SK-N-SH (cell line): ENCODE measurements at regions not wholly inside any gene's neighbourhood (a gene's known extent, or its start where the extent isn't known, plus 50 kb on each side); places are given as distances from the start of the nearest gene placed in this dataset.
A peak's percentile ranks its signal among the peaks of the same experiment; 100 is the strongest.

ENCODE experiments used
- CTCF ChIA-PET: fragments of 300-600, 350-600 bp; formaldehyde crosslinking; extraction: SDS; loops from one replicate; lab custom pipeline; 2021; lab: Yijun Ruan, JAX
- POLR2A ChIA-PET: fragments of 350-600 bp; sonication (Branson Sonifier 250); formaldehyde crosslinking; extraction: SDS; loops from one replicate; lab custom pipeline; 2020; ENCODE audit warnings: antibody characterized with exemption, inconsistent platforms; lab: Yijun Ruan, JAX
- DNase-seq: peaks from one replicate; pipeline ENCODE4 v3.0.0; 2012
- H2AFZ ChIP-seq: fragments of 200-600 bp; sonication (generic); 2 replicates; pipeline ENCODE4 v1.8.1; 2016; ENCODE audit warnings: antibody characterized with exemption, mild to moderate bottlenecking, low read depth
- H3F3A ChIP-seq: fragments of 200-600 bp; sonication (generic); replicated peaks from 2 replicates; pipeline ENCODE3; 2016; ENCODE audit warnings: antibody characterized with exemption, mild to moderate bottlenecking; ENCODE audit not compliant: insufficient read depth
- H3K27ac ChIP-seq, 2 experiments: fragments of 200-500 bp in 1 of 2; fragments of 200-600 bp in 1 of 2; sonication (Bioruptor generic) in 1 of 2; sonication (generic), shearing (Covaris generic) in 1 of 2; 2 replicates each; pipeline versions ENCODE4 v1.5.1 to v1.6.1; 2014 to 2016; ENCODE audit warnings: low read depth in 2 of 2, inconsistent platforms in 1 of 2, low read length in 1 of 2, mild to moderate bottlenecking in 1 of 2, mixed read lengths in 1 of 2
- H3K27me3 ChIP-seq: fragments of 200-600 bp; sonication (generic), shearing (Covaris generic); 2 replicates; pipeline ENCODE4 v1.6.1; 2016; ENCODE audit warnings: mixed run types; ENCODE audit not compliant: insufficient read depth
- H3K36me3 ChIP-seq, 2 experiments: fragments of 200-500 bp in 1 of 2; fragments of 200-600 bp in 1 of 2; sonication (Bioruptor generic) in 1 of 2; sonication (generic) in 1 of 2; replicated peaks in 1 of 2; 2 replicates each; pipeline versions ENCODE3 to v1.5.1; 2014 to 2016; ENCODE audit warnings: low read length in 1 of 2, mild to moderate bottlenecking in 1 of 2; ENCODE audit not compliant: insufficient read depth in 2 of 2, control insufficient read depth in 1 of 2
- H3K4me1 ChIP-seq, 2 experiments: fragments of 200-500 bp in 1 of 2; fragments of 200-600 bp in 1 of 2; sonication (Bioruptor generic) in 1 of 2; sonication (generic), shearing (Covaris generic) in 1 of 2; 2 replicates each; pipeline versions ENCODE4 v1.5.1 to v1.6.1; 2014 to 2016; ENCODE audit warnings: low read depth in 1 of 2, low read length in 1 of 2, mixed run types in 1 of 2; ENCODE audit not compliant: insufficient read depth in 2 of 2, control insufficient read depth in 1 of 2
- H3K4me2 ChIP-seq: fragments of 200-600 bp; sonication (generic), shearing (Covaris generic); 2 replicates; pipeline ENCODE4 v1.6.1; 2017; ENCODE audit warnings: mixed run types
- H3K4me3 ChIP-seq, 2 experiments: fragments of 200-500 bp in 1 of 2; fragments of 200-600 bp in 1 of 2; sonication (Bioruptor generic) in 1 of 2; sonication (generic), shearing (Covaris generic) in 1 of 2; 2 replicates each; pipeline versions ENCODE4 v1.5.1 to v1.8.1; 2014 to 2016; ENCODE audit warnings: low read depth in 2 of 2, inconsistent platforms in 1 of 2, low read length in 1 of 2, mild to moderate bottlenecking in 1 of 2, mixed read lengths in 1 of 2, moderate library complexity in 1 of 2
- H3K79me2 ChIP-seq: fragments of 200-600 bp; sonication (generic); 2 replicates; pipeline ENCODE4 v1.8.1; 2017; ENCODE audit warnings: mild to moderate bottlenecking; ENCODE audit not compliant: insufficient read depth
- H3K9ac ChIP-seq: fragments of 200-600 bp; sonication (generic); 2 replicates; pipeline ENCODE4 v1.6.1; 2017; ENCODE audit warnings: mixed run types
- H3K9me2 ChIP-seq: fragments of 200-600 bp; sonication (generic); 2 replicates; pipeline ENCODE4 v1.6.1; 2017; ENCODE audit warnings: mixed run types
- H3K9me3 ChIP-seq: fragments of 200-600 bp; sonication (generic); 2 replicates; pipeline ENCODE4 v1.6.1; 2017; ENCODE audit warnings: mixed run types, mild to moderate bottlenecking, moderate library complexity
- H4K20me1 ChIP-seq: fragments of 200-600 bp; sonication (generic); 2 replicates; pipeline ENCODE4 v1.6.1; 2017; ENCODE audit warnings: mild to moderate bottlenecking, mixed run types; ENCODE audit not compliant: insufficient read depth
- CHD2 ChIP-seq: fragments of 150-350 bp; IDR thresholded peaks from 2 replicates; pipeline ENCODE4 v1.6.1; 2018; ENCODE audit warnings: low read length; ENCODE audit not compliant: partially characterized antibody
- ELF1 ChIP-seq: IDR thresholded peaks from 2 replicates; pipeline ENCODE4 v1.4.0; 2012
- EP300 ChIP-seq, 2 experiments: IDR thresholded peaks; 2 replicates each; pipeline versions ENCODE4 v1.4.0 to v1.6.1; 2012; ENCODE audit warnings: borderline replicate concordance in 1 of 2, low read depth in 1 of 2, low read length in 1 of 2
- EZH2phosphoT487 ChIP-seq: fragments of 200-600 bp; sonication (generic); IDR thresholded peaks from 2 replicates; pipeline ENCODE4 v1.6.1; 2017; ENCODE audit warnings: low read depth, mixed run types, mild to moderate bottlenecking, antibody characterized with exemption, moderate library complexity, borderline replicate concordance
- FOSL2 ChIP-seq: IDR thresholded peaks from 2 replicates; pipeline ENCODE4 v1.4.0; 2012; ENCODE audit warnings: low read depth, mild to moderate bottlenecking, moderate library complexity, borderline replicate concordance
- FOXJ3 ChIP-seq: sonication (generic); formaldehyde crosslinking; IDR thresholded peaks from 2 replicates; pipeline ENCODE4 v1.5.1; 2020; ENCODE audit warnings: mild to moderate bottlenecking, missing genetic modification reagents
- FOXM1 ChIP-seq: IDR thresholded peaks from 2 replicates; pipeline ENCODE4 v1.4.0; 2012; ENCODE audit warnings: low read depth, mild to moderate bottlenecking
- GABPA ChIP-seq: IDR thresholded peaks from 2 replicates; pipeline ENCODE4 v1.4.0; 2012; ENCODE audit warnings: low read depth, mild to moderate bottlenecking
- JUND ChIP-seq: IDR thresholded peaks from 2 replicates; pipeline ENCODE4 v1.4.0; 2012
- MEF2A ChIP-seq: IDR thresholded peaks from 2 replicates; pipeline ENCODE4 v1.4.0; 2012; ENCODE audit warnings: low read depth, borderline replicate concordance
- NRF1 ChIP-seq: IDR thresholded peaks from 2 replicates; pipeline ENCODE4 v1.6.1; 2012; ENCODE audit warnings: low read depth, mild to moderate bottlenecking, low read length
- POLR2AphosphoS5 ChIP-seq: IDR thresholded peaks from 2 replicates; pipeline ENCODE4 v1.6.1; 2012; ENCODE audit warnings: low read depth, low read length
- RCOR1 ChIP-seq: fragments of 150-350 bp; IDR thresholded peaks from 2 replicates; pipeline ENCODE4 v1.6.1; 2017; ENCODE audit warnings: antibody characterized with exemption, low read length
- RXRA ChIP-seq: IDR thresholded peaks from 2 replicates; pipeline ENCODE4 v1.4.0; 2012; ENCODE audit warnings: low read depth, mild to moderate bottlenecking, borderline replicate concordance
- SIN3A ChIP-seq: IDR thresholded peaks from 2 replicates; pipeline ENCODE4 v1.6.1; 2012; ENCODE audit warnings: low read depth, mild to moderate bottlenecking, low read length, moderate library complexity, borderline replicate concordance
- TAF1 ChIP-seq: IDR thresholded peaks from 2 replicates; pipeline ENCODE4 v1.6.1; 2012; ENCODE audit warnings: low read depth, mild to moderate bottlenecking, low read length, moderate library complexity, borderline replicate concordance
- TCF12 ChIP-seq: IDR thresholded peaks from 2 replicates; pipeline ENCODE4 v1.4.0; 2012
- TEAD4 ChIP-seq: IDR thresholded peaks from 2 replicates; pipeline ENCODE4 v1.4.0; 2012; ENCODE audit warnings: mild to moderate bottlenecking, borderline replicate concordance; ENCODE audit not compliant: insufficient read depth
- TF ChIP-seq, protein P1 (sequence below): IDR thresholded peaks from 2 replicates; pipeline ENCODE4 v1.4.0; 2012; ENCODE audit warnings: low read depth, borderline replicate concordance
- TF ChIP-seq, protein P2 (sequence below): fragments of 150-350 bp; IDR thresholded peaks from 2 replicates; pipeline ENCODE4 v1.6.1; 2017; ENCODE audit warnings: antibody characterized with exemption, low read length, low read depth, borderline replicate concordance
- TF ChIP-seq, protein P3 (sequence below): fragments of 150-350 bp; IDR thresholded peaks from 2 replicates; pipeline ENCODE4 v1.6.1; 2016; ENCODE audit warnings: mild to moderate bottlenecking, low read depth, low read length
- TF ChIP-seq, protein P4 (sequence below): IDR thresholded peaks from 2 replicates; pipeline ENCODE4 v1.4.0; 2012; ENCODE audit warnings: low read depth
- TF ChIP-seq, protein P5 (sequence below): fragments of 200-600 bp; sonication (generic); IDR thresholded peaks from 2 replicates; pipeline ENCODE4 v1.6.1; 2017; ENCODE audit warnings: antibody characterized with exemption, mild to moderate bottlenecking, moderate library complexity
- TF ChIP-seq, protein P6 (sequence below): IDR thresholded peaks from 2 replicates; pipeline ENCODE4; 2012

DNA sequence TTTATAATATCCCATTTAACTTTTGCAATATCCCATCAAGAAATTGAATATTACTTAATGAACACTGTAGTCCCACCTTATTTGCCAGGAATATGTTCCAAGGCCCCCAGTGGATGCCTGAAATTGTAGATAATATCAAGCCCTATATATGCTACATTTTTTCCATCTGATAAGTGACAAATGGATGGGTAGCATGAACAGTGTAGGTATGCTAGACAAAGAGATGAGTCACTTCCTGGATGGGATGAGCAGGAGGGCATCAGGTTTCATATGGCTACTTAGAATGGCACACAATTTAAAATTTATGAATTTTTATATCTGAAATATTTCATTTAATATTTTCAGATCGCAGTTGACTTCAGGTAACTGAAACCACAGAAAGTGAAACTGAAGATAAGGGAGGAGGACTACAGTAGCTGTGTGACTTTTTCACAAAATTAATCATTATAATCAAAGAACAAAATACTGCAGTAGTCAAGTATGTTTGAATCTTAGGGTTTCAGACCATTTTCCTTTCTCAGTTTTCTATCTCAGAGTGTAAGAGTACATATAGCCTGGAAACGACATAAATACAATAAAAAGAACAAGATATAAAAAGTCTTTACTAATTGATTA, 636.4 kb upstream of the ARRDC3 start (continued):
- TF ChIP-seq, protein P1, sequence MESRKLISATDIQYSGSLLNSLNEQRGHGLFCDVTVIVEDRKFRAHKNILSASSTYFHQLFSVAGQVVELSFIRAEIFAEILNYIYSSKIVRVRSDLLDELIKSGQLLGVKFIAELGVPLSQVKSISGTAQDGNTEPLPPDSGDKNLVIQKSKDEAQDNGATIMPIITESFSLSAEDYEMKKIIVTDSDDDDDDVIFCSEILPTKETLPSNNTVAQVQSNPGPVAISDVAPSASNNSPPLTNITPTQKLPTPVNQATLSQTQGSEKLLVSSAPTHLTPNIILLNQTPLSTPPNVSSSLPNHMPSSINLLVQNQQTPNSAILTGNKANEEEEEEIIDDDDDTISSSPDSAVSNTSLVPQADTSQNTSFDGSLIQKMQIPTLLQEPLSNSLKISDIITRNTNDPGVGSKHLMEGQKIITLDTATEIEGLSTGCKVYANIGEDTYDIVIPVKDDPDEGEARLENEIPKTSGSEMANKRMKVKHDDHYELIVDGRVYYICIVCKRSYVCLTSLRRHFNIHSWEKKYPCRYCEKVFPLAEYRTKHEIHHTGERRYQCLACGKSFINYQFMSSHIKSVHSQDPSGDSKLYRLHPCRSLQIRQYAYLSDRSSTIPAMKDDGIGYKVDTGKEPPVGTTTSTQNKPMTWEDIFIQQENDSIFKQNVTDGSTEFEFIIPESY = peak; percentile 74; the same call in 1 of the 2 replicates
- TF ChIP-seq, protein P2, sequence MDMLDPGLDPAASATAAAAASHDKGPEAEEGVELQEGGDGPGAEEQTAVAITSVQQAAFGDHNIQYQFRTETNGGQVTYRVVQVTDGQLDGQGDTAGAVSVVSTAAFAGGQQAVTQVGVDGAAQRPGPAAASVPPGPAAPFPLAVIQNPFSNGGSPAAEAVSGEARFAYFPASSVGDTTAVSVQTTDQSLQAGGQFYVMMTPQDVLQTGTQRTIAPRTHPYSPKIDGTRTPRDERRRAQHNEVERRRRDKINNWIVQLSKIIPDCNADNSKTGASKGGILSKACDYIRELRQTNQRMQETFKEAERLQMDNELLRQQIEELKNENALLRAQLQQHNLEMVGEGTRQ = no peak
- TF ChIP-seq MEF2A (0 out of 2 replicates have a peak, but pooled peaks have one; percentile 44), TEAD4 (peak; percentile 87), FOXJ3 (CRISPR knock-in tag) (no peak), FOSL2 (peak; percentile 89), ELF1 (peak; percentile 48; the same call in 1 of the 2 replicates)
- TF ChIP-seq, protein P3, sequence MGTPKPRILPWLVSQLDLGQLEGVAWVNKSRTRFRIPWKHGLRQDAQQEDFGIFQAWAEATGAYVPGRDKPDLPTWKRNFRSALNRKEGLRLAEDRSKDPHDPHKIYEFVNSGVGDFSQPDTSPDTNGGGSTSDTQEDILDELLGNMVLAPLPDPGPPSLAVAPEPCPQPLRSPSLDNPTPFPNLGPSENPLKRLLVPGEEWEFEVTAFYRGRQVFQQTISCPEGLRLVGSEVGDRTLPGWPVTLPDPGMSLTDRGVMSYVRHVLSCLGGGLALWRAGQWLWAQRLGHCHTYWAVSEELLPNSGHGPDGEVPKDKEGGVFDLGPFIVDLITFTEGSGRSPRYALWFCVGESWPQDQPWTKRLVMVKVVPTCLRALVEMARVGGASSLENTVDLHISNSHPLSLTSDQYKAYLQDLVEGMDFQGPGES = no peak

DNA sequence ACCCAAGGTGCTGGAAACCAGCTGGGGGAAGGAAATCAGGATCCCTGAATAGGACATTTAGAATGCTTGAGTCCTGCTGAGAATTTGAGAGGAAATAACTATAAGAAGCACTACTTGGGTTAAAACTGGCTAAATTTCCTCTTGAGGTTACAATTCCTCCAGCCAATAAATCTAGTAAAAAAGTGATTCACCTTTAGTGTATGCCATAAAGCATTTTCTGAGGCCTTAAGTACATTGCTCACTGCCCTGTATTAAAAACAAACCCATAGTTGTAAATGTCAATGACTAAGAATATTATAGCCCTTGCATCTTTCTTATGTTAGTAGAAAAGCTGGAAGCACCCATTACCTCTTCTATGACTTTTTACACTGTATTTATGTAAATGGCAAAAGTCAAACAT, 634.7 kb upstream of the ARRDC3 start:
- Histone ChIP-seq H3K4me3 (no peak overlapping the region; a peak in 1 of 4 replicates), H3F3A (peaks cover 25% of the 10 kb centered on the region), H2AFZ (0 out of 2 replicates have a peak overlapping the region, but pooled peaks have one; percentile 40), H3K9ac (no peak overlapping the region; the same call in 1 of the 2 replicates), H3K4me2 (peak overlapping the region; percentile 13; the same call in 1 of the 2 replicates), H3K9me2 (no peaks in the 10 kb centered on the region), H3K27ac (peak overlapping the region; percentile 69 to 74), H3K4me1 (peaks cover 2 to 23% of the 10 kb centered on the region in 2 experiments; a peak in 3 of 4 replicates), H3K9me3 (no peaks in the 10 kb centered on the region), H3K27me3 (no peaks in the 10 kb centered on the region), H3K36me3 (no peaks in the 10 kb centered on the region), H4K20me1 (no peaks in the 10 kb centered on the region), H3K79me2 (no peaks in the 10 kb centered on the region)
- ChIA-PET POLR2A (no interaction called here), CTCF (interaction anchor here (0.7 to 0.9 kb wide), 2 partner anchors 17 to 509 kb away, joined by 3 to 4 read pairs; no protein-coding TSS in a partner anchor)
- DNase-seq = no peak
- no peak for TF ChIP-seq NRF1
- TF ChIP-seq FOXJ3 (CRISPR knock-in tag) = no peak
- TF ChIP-seq, protein P4, sequence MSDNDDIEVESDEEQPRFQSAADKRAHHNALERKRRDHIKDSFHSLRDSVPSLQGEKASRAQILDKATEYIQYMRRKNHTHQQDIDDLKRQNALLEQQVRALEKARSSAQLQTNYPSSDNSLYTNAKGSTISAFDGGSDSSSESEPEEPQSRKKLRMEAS = no peak
- peak; percentile 85 for TF ChIP-seq JUND
- no peak for TF ChIP-seq CHD2
- peak; percentile 74; the same call in 1 of the 2 replicates for TF ChIP-seq POLR2AphosphoS5
- TF ChIP-seq, protein P5, sequence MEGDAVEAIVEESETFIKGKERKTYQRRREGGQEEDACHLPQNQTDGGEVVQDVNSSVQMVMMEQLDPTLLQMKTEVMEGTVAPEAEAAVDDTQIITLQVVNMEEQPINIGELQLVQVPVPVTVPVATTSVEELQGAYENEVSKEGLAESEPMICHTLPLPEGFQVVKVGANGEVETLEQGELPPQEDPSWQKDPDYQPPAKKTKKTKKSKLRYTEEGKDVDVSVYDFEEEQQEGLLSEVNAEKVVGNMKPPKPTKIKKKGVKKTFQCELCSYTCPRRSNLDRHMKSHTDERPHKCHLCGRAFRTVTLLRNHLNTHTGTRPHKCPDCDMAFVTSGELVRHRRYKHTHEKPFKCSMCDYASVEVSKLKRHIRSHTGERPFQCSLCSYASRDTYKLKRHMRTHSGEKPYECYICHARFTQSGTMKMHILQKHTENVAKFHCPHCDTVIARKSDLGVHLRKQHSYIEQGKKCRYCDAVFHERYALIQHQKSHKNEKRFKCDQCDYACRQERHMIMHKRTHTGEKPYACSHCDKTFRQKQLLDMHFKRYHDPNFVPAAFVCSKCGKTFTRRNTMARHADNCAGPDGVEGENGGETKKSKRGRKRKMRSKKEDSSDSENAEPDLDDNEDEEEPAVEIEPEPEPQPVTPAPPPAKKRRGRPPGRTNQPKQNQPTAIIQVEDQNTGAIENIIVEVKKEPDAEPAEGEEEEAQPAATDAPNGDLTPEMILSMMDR = no peak
- peak in 1 of 2 experiments; percentile 88; a peak in 2 of 4 replicates for TF ChIP-seq EP300 (IDR thresholded peaks at IDR 0.05; ENCODE audit: borderline replicate concordance in 1 of 2, low read depth in 1 of 2, low read length in 1 of 2)
- peak; percentile 91 for TF ChIP-seq TCF12
- no peak for TF ChIP-seq GABPA
- 0 out of 2 replicates have a peak, but pooled peaks have one; percentile 24 for TF ChIP-seq TAF1
- TF ChIP-seq SIN3A = no peak
- no peak for TF ChIP-seq RCOR1
- TF ChIP-seq, protein P6, sequence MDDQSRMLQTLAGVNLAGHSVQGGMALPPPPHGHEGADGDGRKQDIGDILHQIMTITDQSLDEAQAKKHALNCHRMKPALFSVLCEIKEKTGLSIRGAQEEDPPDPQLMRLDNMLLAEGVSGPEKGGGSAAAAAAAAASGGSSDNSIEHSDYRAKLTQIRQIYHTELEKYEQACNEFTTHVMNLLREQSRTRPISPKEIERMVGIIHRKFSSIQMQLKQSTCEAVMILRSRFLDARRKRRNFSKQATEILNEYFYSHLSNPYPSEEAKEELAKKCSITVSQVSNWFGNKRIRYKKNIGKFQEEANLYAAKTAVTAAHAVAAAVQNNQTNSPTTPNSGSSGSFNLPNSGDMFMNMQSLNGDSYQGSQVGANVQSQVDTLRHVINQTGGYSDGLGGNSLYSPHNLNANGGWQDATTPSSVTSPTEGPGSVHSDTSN = peak; percentile 87
- TF ChIP-seq FOXM1 = peak; percentile 86
- peak; percentile 83 for TF ChIP-seq TEAD4
- no peak for TF ChIP-seq EZH2phosphoT487
- peak; percentile 42; the same call in 1 of the 2 replicates for TF ChIP-seq RXRA
